Karpas-422 (cell line): ENCODE measurements at regions not wholly inside any gene's neighbourhood (a gene's known extent, or its start where the extent isn't known, plus 50 kb on each side); places are given as distances from the start of the nearest gene placed in this dataset.

Experiments used
- DNase-seq: peaks from one replicate; pipeline ENCODE4 v3.0.0-alpha.2; 2015
- H2AFZ ChIP-seq: fragments of 200-600 bp; sonication (generic); 2 replicates; pipeline ENCODE4 v1.6.1; 2014; ENCODE audit warnings: antibody characterized with exemption, low read length, mixed read lengths
- H3K27ac ChIP-seq: fragments of 200-600 bp; sonication (generic); 2 replicates; pipeline ENCODE4 v1.5.1; 2014; ENCODE audit warnings: mild to moderate bottlenecking, low read length, moderate library complexity
- H3K27me3 ChIP-seq: fragments of 200-600 bp; sonication (generic); 2 replicates; pipeline ENCODE4 v1.6.1; 2014; ENCODE audit warnings: low read length, mixed read lengths
- H3K36me3 ChIP-seq: fragments of 200-600 bp; sonication (generic); 2 replicates; pipeline ENCODE4 v1.6.1; 2014; ENCODE audit warnings: low read length, mixed read lengths; ENCODE audit not compliant: insufficient read depth
- H3K4me1 ChIP-seq: fragments of 200-600 bp; sonication (generic); 2 replicates; pipeline ENCODE4 v1.6.1; 2014; ENCODE audit warnings: mild to moderate bottlenecking, low read length, mixed read lengths
- H3K4me2 ChIP-seq: fragments of 200-600 bp; sonication (generic); 2 replicates; pipeline ENCODE4 v1.6.1; 2014; ENCODE audit warnings: low read length, low read depth, mild to moderate bottlenecking; ENCODE audit not compliant: poor library complexity, severe bottlenecking
- H3K4me3 ChIP-seq: fragments of 200-600 bp; sonication (generic); 2 replicates; pipeline ENCODE4 v1.5.1; 2014; ENCODE audit warnings: mild to moderate bottlenecking, antibody characterized with exemption, low read length, mixed read lengths
- H3K79me2 ChIP-seq: fragments of 200-600 bp; sonication (generic); 2 replicates; pipeline ENCODE4 v1.6.1; 2014; ENCODE audit warnings: mild to moderate bottlenecking, low read length, mixed read lengths
- H3K9ac ChIP-seq: fragments of 200-600 bp; sonication (generic); 2 replicates; pipeline ENCODE4 v1.6.0; 2014; ENCODE audit warnings: low read length
- H3K9me2 ChIP-seq: fragments of 200-600 bp; sonication (generic), shearing (Covaris generic); replicated peaks from 2 replicates; pipeline ENCODE4 v1.6.0; 2014; ENCODE audit warnings: mild to moderate bottlenecking, low read length, moderate library complexity; ENCODE audit not compliant: insufficient read depth
- H3K9me3 ChIP-seq: fragments of 300-700, 200-600 bp; sonication (generic); 2 replicates; pipeline ENCODE4 v1.6.1; 2014; ENCODE audit warnings: low read length, mixed read lengths
- H4K20me1 ChIP-seq: fragments of 200-600 bp; sonication (generic); 2 replicates; pipeline ENCODE4 v1.6.1; 2014; ENCODE audit warnings: mild to moderate bottlenecking, antibody characterized with exemption, low read length, low read depth; ENCODE audit not compliant: insufficient read depth

DNA sequence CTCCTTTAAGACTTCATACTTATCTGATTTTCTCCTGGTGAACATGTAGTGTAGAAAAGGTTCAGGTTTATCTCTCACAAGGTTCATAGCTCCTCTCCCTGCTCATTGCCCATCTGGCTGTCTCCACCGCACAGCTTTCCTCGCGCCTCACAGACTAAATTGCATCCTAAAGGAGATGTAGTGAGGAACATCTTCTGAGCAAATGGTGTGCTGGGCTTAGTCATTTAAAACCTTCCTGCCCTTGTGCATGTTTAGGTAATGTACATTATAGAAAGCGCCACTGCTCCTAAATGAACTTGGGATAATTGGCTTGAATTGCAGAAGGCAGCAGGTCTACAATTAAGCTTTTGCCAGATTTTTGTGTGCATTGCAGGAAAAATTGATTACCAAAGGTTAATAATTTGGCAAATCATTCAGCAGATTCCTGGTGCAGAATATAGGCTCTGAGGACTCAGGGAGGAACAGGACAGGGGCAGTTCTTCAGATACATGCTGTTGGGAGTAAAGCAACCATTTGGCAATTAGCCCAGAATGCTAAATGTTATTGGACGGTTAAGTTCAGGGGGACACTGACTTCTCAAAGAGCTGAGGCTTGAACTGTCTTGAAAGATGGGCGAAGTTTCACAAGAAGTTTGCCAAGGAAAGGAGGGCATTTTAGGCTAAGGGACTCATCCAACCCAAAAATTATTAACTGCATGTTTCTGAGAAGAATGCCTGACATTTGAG lies 108.4 kb upstream of the CLDN10 start:
- Histone ChIP-seq H3K27ac (no peak overlapping the region), H4K20me1 (no peaks in the 10 kb centered on the region), H2AFZ (no peak overlapping the region), H3K9me2 (no peaks in the 10 kb centered on the region), H3K36me3 (no peaks in the 10 kb centered on the region), H3K4me1 (no peaks in the 10 kb centered on the region), H3K9me3 (no peaks in the 10 kb centered on the region), H3K79me2 (no peaks in the 10 kb centered on the region), H3K9ac (no peak overlapping the region), H3K4me2 (no peak overlapping the region), H3K27me3 (no peaks in the 10 kb centered on the region), H3K4me3 (no peak overlapping the region)
- no peak for DNase-seq

GRCh38 chr13:95445131-95445530 lies 107.4 kb upstream of the CLDN10 start:
- no peak overlapping the region for H3K9ac ChIP-seq
- no peaks in the 10 kb centered on the region for H3K36me3 ChIP-seq
- H3K4me1 ChIP-seq = no peaks in the 10 kb centered on the region
- no peak for DNase-seq
- H3K79me2 ChIP-seq = no peaks in the 10 kb centered on the region
- no peaks in the 10 kb centered on the region for H3K9me3 ChIP-seq
- H3K27ac ChIP-seq = no peak overlapping the region
- H3K27me3 ChIP-seq = no peaks in the 10 kb centered on the region
- no peaks in the 10 kb centered on the region for H3K9me2 ChIP-seq
- H2AFZ ChIP-seq = no peak overlapping the region
- no peak overlapping the region for H3K4me2 ChIP-seq
- H4K20me1 ChIP-seq = no peaks in the 10 kb centered on the region
- H3K4me3 ChIP-seq = no peak overlapping the region

DNA sequence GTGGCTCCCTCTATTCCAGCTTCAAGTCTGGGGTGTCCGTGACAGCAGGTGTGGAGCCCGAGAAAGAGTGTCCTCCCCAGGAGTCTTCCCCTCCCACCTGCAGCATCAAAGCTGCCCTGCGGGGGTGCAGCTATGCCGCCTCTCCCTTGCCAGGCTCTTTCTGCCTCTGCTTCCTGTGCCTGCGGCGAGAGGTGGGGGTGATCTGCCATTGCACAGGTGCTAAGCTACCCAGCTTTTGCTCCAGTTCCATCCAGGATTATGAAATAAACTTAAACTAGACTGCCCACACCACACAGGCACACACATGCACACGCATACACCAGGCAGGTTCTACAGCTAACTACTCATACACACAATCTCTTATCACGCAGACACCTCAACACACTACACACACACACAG lies 104.7 kb upstream of the CLDN10 start:
- Histone ChIP-seq H3K27ac (no peak overlapping the region), H3K79me2 (no peaks in the 10 kb centered on the region), H3K4me1 (no peaks in the 10 kb centered on the region), H3K27me3 (no peaks in the 10 kb centered on the region), H3K9me3 (no peaks in the 10 kb centered on the region), H3K4me2 (no peak overlapping the region), H3K9ac (no peak overlapping the region), H4K20me1 (no peaks in the 10 kb centered on the region), H3K9me2 (no peaks in the 10 kb centered on the region), H2AFZ (no peak overlapping the region), H3K4me3 (no peak overlapping the region), H3K36me3 (no peaks in the 10 kb centered on the region)
- DNase-seq = no peak

DNA sequence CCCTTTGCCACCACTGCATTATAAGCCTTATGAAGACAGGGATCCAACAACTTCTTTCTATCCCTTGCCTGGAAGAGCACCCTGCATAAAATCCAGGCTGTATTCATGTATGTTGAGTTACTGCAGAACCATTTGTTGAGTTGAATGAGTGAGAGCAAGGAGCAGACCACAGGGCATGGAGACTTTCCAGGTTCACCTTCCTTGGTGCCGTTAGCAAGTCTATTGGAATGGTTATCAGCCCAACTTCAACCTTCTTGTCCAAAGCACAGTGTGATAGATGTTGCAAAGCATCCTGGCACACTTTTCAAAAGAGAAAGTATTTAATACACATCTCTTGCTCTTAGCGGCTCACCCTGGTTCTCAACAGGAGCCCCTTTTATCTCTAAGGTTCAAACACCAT lies 100.9 kb upstream of the CLDN10 start:
- H3K9ac ChIP-seq = no peak overlapping the region
- H2AFZ ChIP-seq = no peak overlapping the region
- no peaks in the 10 kb centered on the region for H3K36me3 ChIP-seq
- no peak overlapping the region for H3K4me3 ChIP-seq
- no peaks in the 10 kb centered on the region for H3K9me2 ChIP-seq
- no peak overlapping the region for H3K27ac ChIP-seq
- H3K79me2 ChIP-seq = no peaks in the 10 kb centered on the region
- no peaks in the 10 kb centered on the region for H3K27me3 ChIP-seq
- no peak for DNase-seq
- H3K4me1 ChIP-seq = no peaks in the 10 kb centered on the region
- H3K4me2 ChIP-seq = no peak overlapping the region
- no peaks in the 10 kb centered on the region for H4K20me1 ChIP-seq
- no peaks in the 10 kb centered on the region for H3K9me3 ChIP-seq

GRCh38 chr13:95452375-95452774 lies 100.1 kb upstream of the CLDN10 start:
- Histone ChIP-seq H2AFZ (no peak overlapping the region), H3K9me2 (no peaks in the 10 kb centered on the region), H3K9me3 (no peaks in the 10 kb centered on the region), H3K27me3 (no peaks in the 10 kb centered on the region), H3K27ac (no peak overlapping the region), H3K79me2 (no peaks in the 10 kb centered on the region), H3K4me1 (no peaks in the 10 kb centered on the region), H4K20me1 (no peaks in the 10 kb centered on the region), H3K36me3 (no peaks in the 10 kb centered on the region), H3K4me2 (no peak overlapping the region), H3K9ac (no peak overlapping the region), H3K4me3 (no peak overlapping the region)
- no peak for DNase-seq

GRCh38 chr13:95455782-95456181 lies 96.7 kb upstream of the CLDN10 start:
- H3K27ac ChIP-seq = no peak overlapping the region
- no peaks in the 10 kb centered on the region for H3K9me3 ChIP-seq
- H3K4me1 ChIP-seq = no peaks in the 10 kb centered on the region
- no peaks in the 10 kb centered on the region for H4K20me1 ChIP-seq
- no peaks in the 10 kb centered on the region for H3K36me3 ChIP-seq
- H3K9ac ChIP-seq = no peak overlapping the region
- no peaks in the 10 kb centered on the region for H3K79me2 ChIP-seq
- no peak overlapping the region for H3K4me2 ChIP-seq
- no peak overlapping the region for H2AFZ ChIP-seq
- DNase-seq = no peak
- H3K4me3 ChIP-seq = no peak overlapping the region
- no peaks in the 10 kb centered on the region for H3K27me3 ChIP-seq
- no peaks in the 10 kb centered on the region for H3K9me2 ChIP-seq

DNA sequence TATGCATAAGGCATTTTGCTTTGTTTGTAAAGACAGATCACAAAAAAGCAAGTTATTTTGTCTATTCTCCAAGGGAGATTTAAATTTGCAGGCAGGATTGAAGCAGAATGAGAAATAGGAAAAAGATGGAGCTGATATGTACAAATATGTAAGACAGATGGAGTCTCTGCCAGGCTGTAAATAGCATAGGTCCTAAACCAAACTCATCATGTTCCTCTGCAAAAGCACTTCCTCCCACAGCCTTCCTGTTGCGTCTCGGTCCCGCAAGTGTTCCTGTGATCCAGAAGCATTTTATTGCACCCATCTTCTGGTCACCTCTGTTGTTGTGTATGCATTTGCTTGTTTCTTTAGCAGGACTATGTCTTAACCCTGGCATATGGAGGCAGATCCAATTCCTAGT lies 95.7 kb upstream of the CLDN10 start:
- Histone ChIP-seq H3K27ac (no peak overlapping the region), H3K36me3 (no peaks in the 10 kb centered on the region), H3K79me2 (no peaks in the 10 kb centered on the region), H3K4me1 (no peaks in the 10 kb centered on the region), H3K9ac (no peak overlapping the region), H3K9me3 (no peaks in the 10 kb centered on the region), H3K4me2 (no peak overlapping the region), H2AFZ (no peak overlapping the region), H3K9me2 (no peaks in the 10 kb centered on the region), H3K4me3 (no peak overlapping the region), H4K20me1 (no peaks in the 10 kb centered on the region), H3K27me3 (no peaks in the 10 kb centered on the region)
- no peak for DNase-seq

DNA sequence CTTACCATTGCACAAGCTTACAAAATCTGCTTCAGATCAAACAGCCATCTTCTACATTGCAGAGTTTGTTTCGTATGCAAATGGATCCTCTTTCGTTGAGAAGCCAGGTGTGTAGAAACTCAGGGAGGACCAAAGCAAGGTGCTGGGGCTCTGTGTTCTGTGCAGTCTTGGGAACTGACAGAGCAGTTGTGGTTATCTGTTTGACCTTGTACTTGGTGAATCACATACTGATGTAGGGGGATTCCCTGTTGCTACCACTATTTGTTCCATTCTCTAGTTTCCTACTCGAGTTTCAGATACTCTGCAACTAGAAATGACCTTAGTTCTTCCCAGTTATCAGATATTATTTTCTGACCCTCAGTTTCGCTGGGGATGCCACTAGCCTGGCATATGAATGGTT lies 95.2 kb upstream of the CLDN10 start:
- H3K79me2 ChIP-seq = no peaks in the 10 kb centered on the region
- no peaks in the 10 kb centered on the region for H4K20me1 ChIP-seq
- H3K9ac ChIP-seq = no peak overlapping the region
- no peak overlapping the region for H3K4me2 ChIP-seq
- H3K27me3 ChIP-seq = no peaks in the 10 kb centered on the region
- no peak overlapping the region for H2AFZ ChIP-seq
- no peaks in the 10 kb centered on the region for H3K36me3 ChIP-seq
- no peak for DNase-seq
- H3K4me3 ChIP-seq = no peak overlapping the region
- no peak overlapping the region for H3K27ac ChIP-seq
- H3K9me3 ChIP-seq = no peaks in the 10 kb centered on the region
- no peaks in the 10 kb centered on the region for H3K4me1 ChIP-seq
- no peaks in the 10 kb centered on the region for H3K9me2 ChIP-seq

- Histone ChIP-seq H3K27me3 (no peaks in the 10 kb centered on the region), H3K36me3 (no peaks in the 10 kb centered on the region), H2AFZ (no peak overlapping the region), H3K27ac (no peak overlapping the region), H3K4me1 (no peaks in the 10 kb centered on the region), H3K4me2 (no peak overlapping the region), H3K4me3 (no peak overlapping the region), H3K9ac (no peak overlapping the region), H3K9me3 (no peaks in the 10 kb centered on the region), H3K9me2 (no peaks in the 10 kb centered on the region), H4K20me1 (no peaks in the 10 kb centered on the region), H3K79me2 (no peaks in the 10 kb centered on the region)
- DNase-seq = no peak
Observed at GRCh38 chr13:95462801-95463200, 89.7 kb upstream of the CLDN10 start.
